CD4-positive, CD25-positive, alpha-beta regulatory T cell (primary cell): ENCODE measurements at regions not wholly inside any gene's neighbourhood (a gene's known extent, or its start where the extent isn't known, plus 50 kb on each side); places are given as distances from the start of the nearest gene placed in this dataset.

Experiments used
- ATAC-seq, 2 donors: fragments of 150-1000 bp; cut with Tn5 transposase; one replicate each; pipeline ENCODE4 v1.10.0; 2021; ENCODE audit warnings: low read depth in 2 of 2, moderate number of reproducible peaks in 2 of 2, moderate library complexity in 1 of 2
- DNase-seq, 3 donors: peaks; one replicate each; pipeline versions ENCODE4 v3.0.0 to v3.0.0-alpha.2; 2012 to 2022; ENCODE audit warnings: mixed read lengths in 1 of 3
- H3K27ac ChIP-seq: one replicate; pipeline ENCODE4 v1.7.0; 2013; ENCODE audit warnings: mild to moderate bottlenecking, low read length; ENCODE audit not compliant: insufficient read depth, poor library complexity, severe bottlenecking
- H3K27me3 ChIP-seq: one replicate; pipeline ENCODE4 v1.7.0; 2013; ENCODE audit warnings: low read length; ENCODE audit not compliant: control insufficient read depth, insufficient read depth
- H3K36me3 ChIP-seq: one replicate; pipeline ENCODE4 v1.7.0; 2013; ENCODE audit warnings: mild to moderate bottlenecking, low read length, moderate library complexity; ENCODE audit not compliant: control insufficient read depth, insufficient read depth
- H3K4me1 ChIP-seq: 2 replicates; pipeline ENCODE4 v1.7.0; 2013; ENCODE audit warnings: mild to moderate bottlenecking, low read length; ENCODE audit not compliant: insufficient read depth, control insufficient read depth, poor library complexity, severe bottlenecking
- H3K4me3 ChIP-seq: one replicate; pipeline ENCODE4 v1.7.0; 2013; ENCODE audit warnings: low read depth, mild to moderate bottlenecking, low read length, moderate library complexity
- H3K9me3 ChIP-seq, 2 experiments: 1 replicate in 1 of 2; 2 replicates in 1 of 2; pipeline ENCODE4 v1.7.0; 2013; ENCODE audit warnings: low read length in 2 of 2, mild to moderate bottlenecking in 1 of 2, moderate library complexity in 1 of 2; ENCODE audit not compliant: control insufficient read depth in 2 of 2
- H3K27ac Mint-ChIP-seq, 3 donors: one replicate each; pipeline ENCODE4 v1.8.0; 2020 to 2022; ENCODE audit warnings: mild to moderate bottlenecking in 3 of 3, mixed read lengths in 3 of 3, moderate library complexity in 2 of 3
- H3K27me3 Mint-ChIP-seq: one replicate; pipeline ENCODE4 v1.8.0; 2022; ENCODE audit warnings: mild to moderate bottlenecking, mixed read lengths
- H3K36me3 Mint-ChIP-seq: one replicate; pipeline ENCODE4 v1.8.0; 2020; ENCODE audit warnings: mixed read lengths
- H3K4me1 Mint-ChIP-seq, 4 donors: one replicate each; pipeline ENCODE4 v1.8.0; 2020 to 2022; ENCODE audit warnings: mixed read lengths in 4 of 4, mild to moderate bottlenecking in 1 of 4
- H3K4me3 Mint-ChIP-seq, 4 donors: one replicate each; pipeline ENCODE4 v1.8.0; 2020 to 2022; ENCODE audit warnings: mild to moderate bottlenecking in 4 of 4, mixed read lengths in 4 of 4, moderate library complexity in 3 of 4
- H3K9me3 Mint-ChIP-seq, 7 donors: one replicate each; pipeline ENCODE4 v1.8.0; 2020 to 2022; ENCODE audit warnings: mixed read lengths in 7 of 7, mild to moderate bottlenecking in 3 of 7, moderate library complexity in 2 of 7

DNA sequence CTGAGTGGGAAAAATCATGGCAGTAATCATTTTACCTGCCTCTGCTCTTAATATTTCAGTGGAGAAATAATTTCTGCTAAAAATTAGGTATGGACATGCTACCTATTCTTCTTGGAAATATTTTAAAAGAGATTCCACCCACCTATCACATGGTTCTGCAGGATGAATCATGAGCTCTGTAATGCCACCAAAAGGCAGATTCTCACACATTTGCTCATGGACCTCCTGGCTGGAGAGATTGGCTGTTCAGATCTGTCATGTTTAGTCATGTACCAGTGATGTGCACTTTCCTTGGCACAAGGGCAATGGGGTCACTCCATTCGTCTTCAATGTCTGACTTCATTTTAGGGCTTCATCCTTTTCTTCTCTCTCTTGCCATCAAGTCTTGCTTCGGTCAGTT lies 101.8 kb upstream of the MBNL2 start:
- no peak overlapping the region for H3K27ac Mint-ChIP-seq
- H3K27me3 Mint-ChIP-seq, result peaks cover 6% of the 10 kb centered on the region
- Histone ChIP-seq H3K4me3 (no peak overlapping the region), H3K27me3 (peaks cover 8% of the 10 kb centered on the region), H3K36me3 (no peaks in the 10 kb centered on the region), H3K4me1 (no peaks in the 10 kb centered on the region), H3K9me3 (no peaks in the 10 kb centered on the region), H3K27ac (no peak overlapping the region)
- no peak overlapping the region for H3K4me3 Mint-ChIP-seq
- DNase-seq (no peak), ATAC-seq (no peak)
- H3K36me3 Mint-ChIP-seq, result no peaks in the 10 kb centered on the region
- H3K4me1 Mint-ChIP-seq, result peaks cover 0 to 1% (median under 1%) of the 10 kb centered on the region in 4 donors
- H3K9me3 Mint-ChIP-seq, result no peaks in the 10 kb centered on the region

DNA sequence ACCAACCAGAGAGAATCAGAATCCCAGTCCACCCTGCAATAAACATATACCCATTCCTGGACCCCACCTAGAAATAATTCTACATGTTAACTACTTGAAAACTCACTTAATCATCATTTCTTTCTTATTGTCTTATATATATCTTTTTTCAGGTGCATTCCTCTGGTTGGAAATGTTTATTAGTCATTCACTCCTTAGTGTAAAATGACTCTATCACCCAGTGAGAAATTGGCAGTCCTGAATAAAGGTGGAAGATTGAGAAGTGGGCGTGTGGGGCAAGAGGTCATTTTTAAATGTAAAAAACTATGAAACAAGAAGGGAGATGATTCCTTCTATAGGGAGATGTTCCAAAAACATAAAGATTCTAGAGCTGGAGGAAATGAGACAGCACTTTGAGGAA lies 101.2 kb upstream of the MBNL2 start:
- Mint-ChIP-seq H3K36me3 (no peaks in the 10 kb centered on the region), H3K27me3 (peaks cover 6% of the 10 kb centered on the region), H3K4me3 (no peak overlapping the region), H3K9me3 (no peaks in the 10 kb centered on the region), H3K27ac (no peak overlapping the region), H3K4me1 (peaks cover 0 to 8% (median 4%) of the 10 kb centered on the region in 4 donors)
- Histone ChIP-seq H3K4me1 (no peaks in the 10 kb centered on the region), H3K27me3 (peaks cover 8% of the 10 kb centered on the region), H3K9me3 (no peaks in the 10 kb centered on the region), H3K4me3 (no peak overlapping the region), H3K36me3 (no peaks in the 10 kb centered on the region), H3K27ac (no peak overlapping the region)
- DNase-seq, result no peak
- no peak for ATAC-seq

DNA sequence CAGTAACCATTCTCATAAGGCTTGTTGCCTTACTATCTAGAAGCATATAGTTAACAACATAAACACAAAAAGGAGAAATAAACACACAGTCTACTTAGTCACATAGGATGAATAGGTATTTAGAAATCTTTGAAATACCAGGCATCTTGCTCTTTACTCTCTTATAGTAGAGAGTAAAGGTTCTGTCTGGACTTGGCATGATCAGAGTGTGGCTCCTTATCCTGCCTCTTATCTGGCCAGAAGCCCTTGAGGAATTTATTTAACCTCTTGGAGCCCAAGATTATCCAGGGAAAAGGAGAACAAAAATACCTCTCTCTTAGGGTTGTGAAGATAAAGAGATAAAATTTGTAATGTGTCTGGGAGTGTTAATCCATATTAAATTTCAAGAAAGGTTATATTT lies 100.2 kb upstream of the MBNL2 start:
- Histone ChIP-seq H3K27ac (no peak overlapping the region), H3K4me3 (no peak overlapping the region), H3K27me3 (peaks cover 5% of the 10 kb centered on the region), H3K36me3 (no peaks in the 10 kb centered on the region), H3K4me1 (no peaks in the 10 kb centered on the region), H3K9me3 (no peaks in the 10 kb centered on the region)
- Mint-ChIP-seq H3K36me3 (no peaks in the 10 kb centered on the region), H3K4me1 (peaks cover 4 to 10% (median 7%) of the 10 kb centered on the region in 4 donors), H3K27me3 (peaks cover 6% of the 10 kb centered on the region), H3K27ac (no peak overlapping the region), H3K4me3 (no peak overlapping the region), H3K9me3 (no peaks in the 10 kb centered on the region)
- no peak for DNase-seq
- ATAC-seq, result no peak

DNA sequence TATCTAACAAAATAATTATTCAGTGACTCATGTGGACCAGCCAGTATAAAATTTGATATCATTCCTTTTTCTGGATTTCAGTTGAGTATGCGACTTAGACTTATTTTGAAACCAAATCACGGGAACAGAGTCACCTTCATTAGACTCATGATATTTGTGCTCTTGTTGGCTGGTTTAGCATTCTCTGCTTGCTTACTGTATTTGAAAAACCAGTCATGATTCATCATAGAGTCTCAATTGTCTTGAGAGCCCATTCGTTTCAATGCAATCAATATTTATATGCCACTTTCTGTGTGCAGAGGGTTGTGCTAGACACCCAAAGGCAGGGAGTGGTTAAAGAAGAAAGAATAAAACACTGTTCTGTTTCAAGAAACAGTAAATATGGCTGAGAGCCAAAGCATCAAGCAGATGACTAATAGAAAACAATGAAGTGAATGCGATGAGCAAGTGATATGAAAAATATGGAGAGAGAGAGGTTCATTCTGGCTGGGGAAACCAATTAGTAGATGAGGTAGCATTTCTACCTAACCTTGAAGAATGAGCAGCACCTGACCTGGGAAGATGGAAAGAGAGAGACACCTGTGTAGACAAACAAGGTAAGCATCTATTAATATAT lies 99.6 kb upstream of the MBNL2 start:
- H3K27ac Mint-ChIP-seq, result no peak overlapping the region

DNA sequence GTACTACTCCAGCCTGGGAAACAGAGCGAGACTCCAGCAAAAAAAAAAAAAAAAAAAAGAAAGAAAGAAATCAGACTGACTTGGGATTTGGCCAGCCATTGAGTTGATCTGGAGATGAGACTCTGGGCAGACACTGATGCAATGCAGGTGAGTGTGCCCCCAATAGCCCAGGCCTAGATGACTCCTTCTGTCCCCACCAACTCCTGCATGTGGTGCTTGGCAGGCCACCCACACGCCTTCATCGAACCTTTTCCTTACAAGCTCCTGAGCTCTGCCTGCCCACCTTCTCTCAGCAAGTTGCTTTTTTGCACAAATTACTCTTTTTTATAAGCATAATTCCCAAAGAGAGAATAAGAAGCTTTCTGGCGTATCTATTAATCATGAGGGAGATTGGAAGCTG lies 97.9 kb upstream of the MBNL2 start:
- H3K4me1 ChIP-seq, result no peaks in the 10 kb centered on the region
- DNase-seq (no peak), ATAC-seq (no peak)
- Mint-ChIP-seq H3K36me3 (no peaks in the 10 kb centered on the region), H3K4me3 (no peak overlapping the region), H3K9me3 (peaks cover 0 to 1% (median 0%) of the 10 kb centered on the region in 7 donors), H3K27ac (no peak overlapping the region), H3K27me3 (peaks cover 6% of the 10 kb centered on the region), H3K4me1 (peaks cover 4 to 16% (median 7%) of the 10 kb centered on the region in 4 donors)
- H3K4me3 ChIP-seq, result no peak overlapping the region
- no peak overlapping the region for H3K27ac ChIP-seq
- no peaks in the 10 kb centered on the region for H3K36me3 ChIP-seq
- H3K27me3 ChIP-seq, result peaks cover 3% of the 10 kb centered on the region
- H3K9me3 ChIP-seq, result no peaks in the 10 kb centered on the region

More for the DNA sequence above, 99.6 kb upstream of the MBNL2 start:
- Mint-ChIP-seq H3K27me3 (peaks cover 6% of the 10 kb centered on the region), H3K4me1 (peaks cover 4 to 16% (median 7%) of the 10 kb centered on the region in 4 donors), H3K4me3 (no peak overlapping the region), H3K9me3 (no peaks in the 10 kb centered on the region), H3K36me3 (no peaks in the 10 kb centered on the region)
- Histone ChIP-seq H3K27ac (no peak overlapping the region), H3K36me3 (no peaks in the 10 kb centered on the region), H3K4me3 (no peak overlapping the region), H3K27me3 (peaks cover 5% of the 10 kb centered on the region), H3K4me1 (no peaks in the 10 kb centered on the region), H3K9me3 (no peaks in the 10 kb centered on the region)
- ATAC-seq, result no peak
- no peak for DNase-seq

DNA sequence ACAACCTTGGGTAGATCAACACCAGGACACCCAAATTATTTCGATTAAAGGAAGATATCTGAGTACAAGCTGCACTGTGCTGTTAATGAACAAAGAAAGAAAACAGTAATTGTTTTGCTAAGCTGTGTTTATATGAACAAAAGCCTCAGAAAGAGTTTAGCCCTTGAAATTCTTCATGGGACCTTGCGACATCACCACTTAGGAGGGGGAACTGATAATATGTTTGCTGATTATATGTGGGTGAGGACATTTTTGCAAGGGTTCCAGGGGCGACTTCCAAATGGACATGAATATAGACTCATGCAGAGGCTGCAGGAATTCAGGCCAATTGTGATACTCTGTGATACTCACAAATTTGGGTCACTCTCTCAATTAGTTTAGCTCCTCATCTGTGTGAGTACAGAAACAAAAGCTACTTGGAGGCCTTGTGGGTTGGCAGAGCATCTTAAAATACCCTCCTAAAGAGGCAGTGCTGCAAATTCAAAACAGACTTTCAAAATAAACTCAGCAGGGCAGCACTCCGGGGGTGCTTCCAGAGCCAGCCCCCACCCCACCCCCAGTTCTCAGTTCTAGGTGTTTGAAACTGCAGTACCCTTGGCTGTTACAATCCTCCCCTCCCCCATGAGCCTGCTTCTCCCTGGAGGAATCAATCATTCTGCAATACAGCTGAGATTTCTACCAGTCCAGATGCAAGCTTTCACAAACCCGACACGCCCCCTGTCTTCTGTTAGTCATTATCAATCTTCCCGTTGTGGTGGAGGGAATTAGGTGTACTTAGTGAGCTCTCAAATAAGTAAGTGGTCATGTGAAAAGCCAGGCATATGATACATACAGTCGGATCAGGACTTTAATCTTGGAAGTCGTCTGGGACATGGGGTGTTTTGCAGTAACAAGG lies 97.0 kb upstream of the MBNL2 start:
- H3K36me3 Mint-ChIP-seq, result no peaks in the 10 kb centered on the region
- H3K36me3 ChIP-seq, result no peaks in the 10 kb centered on the region
- no peak overlapping the region for H3K27ac ChIP-seq
- peaks cover 4 to 16% (median 7%) of the 10 kb centered on the region in 4 donors for H3K4me1 Mint-ChIP-seq
- ATAC-seq (no peak), DNase-seq (no peak)
- H3K4me3 ChIP-seq, result no peak overlapping the region
- no peak overlapping the region for H3K27ac Mint-ChIP-seq
- H3K4me3 Mint-ChIP-seq, result no peak overlapping the region
- H3K4me1 ChIP-seq, result no peaks in the 10 kb centered on the region
- peaks cover 0 to 1% (median 0%) of the 10 kb centered on the region in 7 donors for H3K9me3 Mint-ChIP-seq
- peaks cover 3% of the 10 kb centered on the region for H3K27me3 ChIP-seq
- peaks cover 6% of the 10 kb centered on the region for H3K27me3 Mint-ChIP-seq
- no peaks in the 10 kb centered on the region for H3K9me3 ChIP-seq

DNA sequence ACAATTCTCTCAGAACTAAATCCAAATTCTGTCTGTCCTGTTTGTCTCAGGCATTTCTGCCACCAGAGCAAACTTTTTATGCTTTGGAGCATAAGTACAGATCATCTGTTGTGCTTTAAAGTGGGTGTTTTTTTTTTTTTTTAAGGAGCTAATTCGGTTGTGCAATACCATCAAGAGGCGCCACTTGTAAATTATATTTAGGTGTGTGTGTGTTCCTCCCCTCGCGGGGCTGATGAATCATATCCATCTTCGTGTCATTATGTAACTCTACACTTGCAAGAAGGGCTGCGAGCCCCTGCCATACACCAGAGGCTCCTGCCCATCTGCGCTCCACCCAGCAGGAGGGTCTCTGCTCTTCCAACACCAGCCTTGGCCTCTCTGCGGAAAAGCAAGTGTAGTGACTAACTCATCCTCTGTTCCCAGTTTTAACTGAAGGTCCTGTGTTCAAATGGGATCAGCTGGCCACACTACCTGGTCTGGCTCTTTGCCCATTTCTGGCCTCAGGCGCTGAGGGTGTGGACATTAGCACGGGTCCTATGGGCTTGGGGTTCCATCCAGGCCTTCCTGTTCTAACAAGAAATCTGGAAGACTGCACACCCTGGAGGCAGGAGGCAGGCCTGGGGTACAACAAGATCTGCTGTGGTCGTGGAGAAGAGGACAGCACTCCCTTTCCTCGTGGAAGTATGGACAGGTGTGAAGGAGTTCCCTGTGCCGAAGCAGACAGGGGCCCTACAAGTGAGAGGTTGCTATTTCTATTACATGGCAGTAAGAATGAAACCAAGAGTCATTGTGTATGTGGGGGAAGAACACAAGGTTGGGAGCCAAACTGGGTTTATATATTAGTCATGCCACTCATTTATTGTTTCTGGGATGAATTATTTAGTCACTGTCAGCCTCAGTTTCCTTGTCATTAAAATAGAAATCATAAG lies 96.1 kb upstream of the MBNL2 start:
- Mint-ChIP-seq H3K27me3 (peaks cover 6% of the 10 kb centered on the region), H3K4me1 (peaks cover 4 to 16% (median 7%) of the 10 kb centered on the region in 4 donors), H3K4me3 (no peak overlapping the region), H3K9me3 (peaks cover 0 to 1% (median 0%) of the 10 kb centered on the region in 7 donors), H3K27ac (peak overlapping the region in 1 of 3 donors; percentile 17), H3K36me3 (no peaks in the 10 kb centered on the region)
- H3K9me3 ChIP-seq, result no peaks in the 10 kb centered on the region
- H3K4me3 ChIP-seq, result no peak overlapping the region
- no peak overlapping the region for H3K27ac ChIP-seq
- H3K27me3 ChIP-seq, result no peaks in the 10 kb centered on the region
- ATAC-seq (no peak), DNase-seq (peak in 1 of 3 donors; percentile 16)
- no peaks in the 10 kb centered on the region for H3K4me1 ChIP-seq
- no peaks in the 10 kb centered on the region for H3K36me3 ChIP-seq
